ENCODE measurements at regions not wholly inside any gene's neighbourhood (a gene's known extent, or its start where the extent isn't known, plus 50 kb on each side); places are given as distances from the start of the nearest gene placed in this dataset.
A peak's percentile ranks its signal among the peaks of the same experiment; 100 is the strongest.

GRCh38 chr16:76656994-76657393 lies 379.8 kb downstream of the CNTNAP4 start:
- FAIRE-seq, result no peak

GRCh38 chr16:76661691-76662235 lies 384.6 kb downstream of the CNTNAP4 start:
- no peak for DNase-seq
- Histone ChIP-seq H3K27ac (ENCODE audit: low read depth in 1 of 3, low read length in 2 of 3) (no peak overlapping the region), H3K4me1 (ENCODE audit: control insufficient read depth in 3 of 3, insufficient read depth in 2 of 3, low read depth in 1 of 3, low read length in 2 of 3) (no peaks in the 10 kb centered on the region), H3K36me3 (ENCODE audit: control insufficient read depth in 3 of 3, insufficient read depth in 2 of 3, low read depth in 1 of 3, low read length in 3 of 3) (no peaks in the 10 kb centered on the region), H3K27me3 (ENCODE audit: control insufficient read depth in 3 of 3, insufficient read depth in 3 of 3, low read length in 3 of 3) (peaks cover 0 to 2% (median 0%) of the 10 kb centered on the region in 3 donors), H3K9me3 (ENCODE audit: control insufficient read depth in 2 of 2, insufficient read depth in 1 of 2, low read depth in 1 of 2, low read length in 1 of 2) (no peaks in the 10 kb centered on the region), H3K4me3 (ENCODE audit: low read depth in 1 of 3, low read length in 3 of 3) (no peak overlapping the region)
- WGBS, 3 donors, result 54 to 68% (median 58%) methylated on average over 3 of the region's 3 CpGs
- FAIRE-seq, result no peak

More at GRCh38 chr16:76656994-76657393, 379.8 kb downstream of the CNTNAP4 start:
- WGBS, 3 donors, result 71 to 85% (median 80%) methylated on average over 6 of the region's 6 CpGs
- DNase-seq, result no peak
- H3K4me1 ChIP-seq (ENCODE audit: control insufficient read depth in 3 of 3, insufficient read depth in 2 of 3, low read depth in 1 of 3, low read length in 2 of 3), result no peaks in the 10 kb centered on the region
- no peaks in the 10 kb centered on the region for H3K36me3 ChIP-seq (ENCODE audit: control insufficient read depth in 3 of 3, insufficient read depth in 2 of 3, low read depth in 1 of 3, low read length in 3 of 3)
- H3K27ac ChIP-seq (ENCODE audit: low read depth in 1 of 3, low read length in 2 of 3), result no peak overlapping the region
- no peaks in the 10 kb centered on the region for H3K27me3 ChIP-seq (ENCODE audit: control insufficient read depth in 3 of 3, insufficient read depth in 3 of 3, low read length in 3 of 3)
- no peak overlapping the region for H3K4me3 ChIP-seq (ENCODE audit: low read depth in 1 of 3, low read length in 3 of 3)
- H3K9me3 ChIP-seq (ENCODE audit: control insufficient read depth in 2 of 2, insufficient read depth in 1 of 2, low read depth in 1 of 2, low read length in 1 of 2), result no peaks in the 10 kb centered on the region

DNA sequence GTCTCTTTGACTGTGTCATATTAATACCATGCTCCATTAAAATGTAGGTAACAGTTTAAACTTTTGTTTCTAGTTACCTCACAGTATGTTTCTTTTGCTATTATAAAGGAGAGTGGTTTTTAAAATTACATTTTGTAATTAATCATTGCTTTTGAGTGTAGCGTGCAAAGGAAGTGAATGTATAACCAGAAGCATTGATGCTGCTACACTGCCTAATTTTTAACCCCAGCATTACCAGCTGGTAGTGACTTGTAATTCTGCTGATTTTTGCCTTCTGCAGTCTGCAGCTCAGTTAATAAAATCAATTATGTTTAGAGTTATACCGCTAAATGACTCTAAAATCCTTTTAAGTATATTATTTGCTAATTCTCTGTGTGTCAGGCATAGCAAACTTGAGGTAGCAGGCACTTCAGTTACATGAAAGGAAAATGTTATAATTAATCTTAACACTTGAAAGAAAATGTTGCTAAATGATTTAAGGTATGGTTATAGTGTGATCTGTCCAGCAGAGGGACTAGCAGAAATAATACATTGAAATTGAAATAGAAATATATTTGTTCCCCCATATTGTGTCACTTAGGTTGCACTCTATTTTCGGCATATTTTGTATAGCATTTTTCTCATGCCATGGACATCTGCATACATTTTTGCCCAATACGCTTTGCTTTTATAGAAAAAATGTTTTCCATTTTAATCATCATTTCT lies 388.5 kb downstream of the CNTNAP4 start:
- no peak overlapping the region for H3K4me3 ChIP-seq (ENCODE audit: low read depth in 1 of 3, low read length in 3 of 3)
- 57 to 68% (median 64%) methylated on average over 4 of the region's 4 CpGs for WGBS, 3 donors
- H3K36me3 ChIP-seq (ENCODE audit: control insufficient read depth in 3 of 3, insufficient read depth in 2 of 3, low read depth in 1 of 3, low read length in 3 of 3), result no peaks in the 10 kb centered on the region
- DNase-seq, result no peak
- no peaks in the 10 kb centered on the region for H3K4me1 ChIP-seq (ENCODE audit: control insufficient read depth in 3 of 3, insufficient read depth in 2 of 3, low read depth in 1 of 3, low read length in 2 of 3)
- H3K27me3 ChIP-seq (ENCODE audit: control insufficient read depth in 3 of 3, insufficient read depth in 3 of 3, low read length in 3 of 3), result peaks cover 0 to 2% (median 0%) of the 10 kb centered on the region in 3 donors
- no peaks in the 10 kb centered on the region for H3K9me3 ChIP-seq (ENCODE audit: control insufficient read depth in 2 of 2, insufficient read depth in 1 of 2, low read depth in 1 of 2, low read length in 1 of 2)
- FAIRE-seq, result no peak
- no peak overlapping the region for H3K27ac ChIP-seq (ENCODE audit: low read depth in 1 of 3, low read length in 2 of 3)

- no peaks in the 10 kb centered on the region for H3K36me3 ChIP-seq (ENCODE audit: control insufficient read depth in 3 of 3, insufficient read depth in 2 of 3, low read depth in 1 of 3, low read length in 3 of 3)
- 76 to 78% (median 78%) methylated on average over 8 of the region's 8 CpGs for WGBS, 3 donors
- no peaks in the 10 kb centered on the region for H3K4me1 ChIP-seq (ENCODE audit: control insufficient read depth in 3 of 3, insufficient read depth in 2 of 3, low read depth in 1 of 3, low read length in 2 of 3)
- no peaks in the 10 kb centered on the region for H3K9me3 ChIP-seq (ENCODE audit: control insufficient read depth in 2 of 2, insufficient read depth in 1 of 2, low read depth in 1 of 2, low read length in 1 of 2)
- no peak overlapping the region for H3K4me3 ChIP-seq (ENCODE audit: low read depth in 1 of 3, low read length in 3 of 3)
- H3K27ac ChIP-seq (ENCODE audit: low read depth in 1 of 3, low read length in 2 of 3), result no peak overlapping the region
- peaks cover 0 to 2% (median 0%) of the 10 kb centered on the region in 3 donors for H3K27me3 ChIP-seq (ENCODE audit: control insufficient read depth in 3 of 3, insufficient read depth in 3 of 3, low read length in 3 of 3)
- DNase-seq, result peak in 1 of 2 donors; percentile 16
- no peak for FAIRE-seq
These were observed 391.1 kb downstream of the CNTNAP4 start for GRCh38 chr16:76668207-76668725.

DNA sequence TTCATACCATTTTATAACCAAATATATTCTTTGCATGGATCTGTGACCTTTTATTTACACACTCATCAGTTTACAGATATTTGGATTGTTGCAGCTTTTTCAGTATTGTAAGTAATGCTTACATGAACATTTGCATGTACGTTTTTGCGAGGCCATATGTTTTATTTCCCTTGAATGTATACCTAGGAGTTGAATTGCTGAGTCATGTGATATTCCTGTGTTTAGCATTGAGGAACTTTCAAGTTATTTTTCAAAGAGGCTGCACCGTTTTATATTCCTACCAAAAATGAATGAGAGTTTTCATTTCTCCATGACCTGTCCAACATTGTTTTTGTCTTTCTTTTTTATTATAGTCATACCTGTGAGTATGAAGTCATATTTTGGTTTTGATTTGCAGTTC lies 392.1 kb downstream of the CNTNAP4 start:
- Histone ChIP-seq H3K4me3 (ENCODE audit: low read depth in 1 of 3, low read length in 3 of 3) (no peak overlapping the region), H3K27ac (ENCODE audit: low read depth in 1 of 3, low read length in 2 of 3) (no peak overlapping the region), H3K27me3 (ENCODE audit: control insufficient read depth in 3 of 3, insufficient read depth in 3 of 3, low read length in 3 of 3) (no peaks in the 10 kb centered on the region), H3K4me1 (ENCODE audit: control insufficient read depth in 3 of 3, insufficient read depth in 2 of 3, low read depth in 1 of 3, low read length in 2 of 3) (no peaks in the 10 kb centered on the region), H3K9me3 (ENCODE audit: control insufficient read depth in 2 of 2, insufficient read depth in 1 of 2, low read depth in 1 of 2, low read length in 1 of 2) (no peaks in the 10 kb centered on the region), H3K36me3 (ENCODE audit: control insufficient read depth in 3 of 3, insufficient read depth in 2 of 3, low read depth in 1 of 3, low read length in 3 of 3) (no peaks in the 10 kb centered on the region)
- FAIRE-seq (no peak), DNase-seq (no peak)
- 63 to 71% (median 70%) methylated on average over 3 of the region's 3 CpGs for WGBS, 3 donors

GRCh38 chr16:76670125-76670857 lies 393.1 kb downstream of the CNTNAP4 start:
- Histone ChIP-seq H3K36me3 (ENCODE audit: control insufficient read depth in 3 of 3, insufficient read depth in 2 of 3, low read depth in 1 of 3, low read length in 3 of 3) (no peaks in the 10 kb centered on the region), H3K27ac (ENCODE audit: low read depth in 1 of 3, low read length in 2 of 3) (no peak overlapping the region), H3K27me3 (ENCODE audit: control insufficient read depth in 3 of 3, insufficient read depth in 3 of 3, low read length in 3 of 3) (no peaks in the 10 kb centered on the region), H3K4me3 (ENCODE audit: low read depth in 1 of 3, low read length in 3 of 3) (no peak overlapping the region), H3K9me3 (ENCODE audit: control insufficient read depth in 2 of 2, insufficient read depth in 1 of 2, low read depth in 1 of 2, low read length in 1 of 2) (no peaks in the 10 kb centered on the region), H3K4me1 (ENCODE audit: control insufficient read depth in 3 of 3, insufficient read depth in 2 of 3, low read depth in 1 of 3, low read length in 2 of 3) (no peaks in the 10 kb centered on the region)
- DNase-seq (no peak), FAIRE-seq (no peak)
- WGBS, 3 donors, result 57 to 66% (median 62%) methylated on average over 5 of the region's 5 CpGs

GRCh38 chr16:76676356-76676755 lies 399.2 kb downstream of the CNTNAP4 start:
- no peaks in the 10 kb centered on the region for H3K36me3 ChIP-seq (ENCODE audit: control insufficient read depth in 3 of 3, insufficient read depth in 2 of 3, low read depth in 1 of 3, low read length in 3 of 3)
- no peak overlapping the region for H3K4me3 ChIP-seq (ENCODE audit: low read depth in 1 of 3, low read length in 3 of 3)
- no peak overlapping the region for H3K27ac ChIP-seq (ENCODE audit: low read depth in 1 of 3, low read length in 2 of 3)
- no peaks in the 10 kb centered on the region for H3K27me3 ChIP-seq (ENCODE audit: control insufficient read depth in 3 of 3, insufficient read depth in 3 of 3, low read length in 3 of 3)
- WGBS, 3 donors, result 21 to 57% (median 24%) methylated on average over 1 of the region's 1 CpG
- H3K4me1 ChIP-seq (ENCODE audit: control insufficient read depth in 3 of 3, insufficient read depth in 2 of 3, low read depth in 1 of 3, low read length in 2 of 3), result no peaks in the 10 kb centered on the region
- peaks cover 0 to 4% of the 10 kb centered on the region in 2 donors for H3K9me3 ChIP-seq (ENCODE audit: control insufficient read depth in 2 of 2, insufficient read depth in 1 of 2, low read depth in 1 of 2, low read length in 1 of 2)
- DNase-seq (peak in 1 of 2 donors; percentile 16), FAIRE-seq (no peak)

DNA sequence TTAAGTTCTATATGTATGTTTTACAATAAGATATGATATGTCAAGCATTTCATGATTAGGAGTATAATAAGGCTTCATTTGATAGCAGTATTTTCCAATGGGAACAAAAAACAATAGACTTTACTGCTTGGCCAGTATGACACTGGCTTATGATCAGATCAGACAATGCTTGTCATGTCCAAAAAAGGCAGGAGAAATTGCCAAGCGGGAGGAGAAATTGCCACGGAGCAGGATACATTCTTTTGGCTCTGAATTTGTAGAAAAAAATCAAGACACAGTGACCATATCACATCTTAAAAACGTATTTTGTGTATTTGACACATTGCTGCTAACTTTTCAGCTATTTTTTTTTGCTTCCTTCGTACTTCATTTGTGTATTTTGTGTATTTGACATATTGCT lies 404.1 kb downstream of the CNTNAP4 start:
- DNase-seq (no peak), FAIRE-seq (no peak)
- WGBS, 3 donors, result 63 to 70% (median 67%) methylated on average over 4 of the region's 4 CpGs
- Histone ChIP-seq H3K27me3 (ENCODE audit: control insufficient read depth in 3 of 3, insufficient read depth in 3 of 3, low read length in 3 of 3) (no peaks in the 10 kb centered on the region), H3K9me3 (ENCODE audit: control insufficient read depth in 2 of 2, insufficient read depth in 1 of 2, low read depth in 1 of 2, low read length in 1 of 2) (peaks cover 0 to 2% of the 10 kb centered on the region in 2 donors), H3K4me3 (ENCODE audit: low read depth in 1 of 3, low read length in 3 of 3) (no peak overlapping the region), H3K27ac (ENCODE audit: low read depth in 1 of 3, low read length in 2 of 3) (no peak overlapping the region), H3K4me1 (ENCODE audit: control insufficient read depth in 3 of 3, insufficient read depth in 2 of 3, low read depth in 1 of 3, low read length in 2 of 3) (peaks cover 0 to 3% (median 0%) of the 10 kb centered on the region in 3 donors), H3K36me3 (ENCODE audit: control insufficient read depth in 3 of 3, insufficient read depth in 2 of 3, low read depth in 1 of 3, low read length in 3 of 3) (no peaks in the 10 kb centered on the region)
